ENCODE measurements at regions not wholly inside any gene's neighbourhood (a gene's known extent, or its start where the extent isn't known, plus 50 kb on each side); places are given as distances from the start of the nearest gene placed in this dataset.

GRCh38 chr14:27553790-27554189 lies 956.0 kb upstream of the NOVA1 start:
- TF ChIP-seq EZH2 (IDR thresholded peaks at IDR 0.05; ENCODE audit: insufficient read depth, poor library complexity, severe bottlenecking) (no peak), EZH2phosphoT487 (IDR thresholded peaks at IDR 0.05; ENCODE audit: insufficient read depth, low read depth) (no peak)
